NOMO-1 (cell line): ENCODE measurements at regions not wholly inside any gene's neighbourhood (a gene's known extent, or its start where the extent isn't known, plus 50 kb on each side); places are given as distances from the start of the nearest gene placed in this dataset.
"Not testable (repeated sequence)": the region's sequence is repeated elsewhere in the genome, so short reads cannot be mapped to it uniquely, and the experiment has no call there.

Experiments used
- DNase-seq, 2 experiments: peaks; one replicate each; lab custom pipeline; 2025; ENCODE audit not compliant: unreplicated experiment in 2 of 2; lab: John Stamatoyannopoulos, UW

GRCh38 chr6:56840467-56841380, 114.2 kb upstream of the BEND6 start:
- DNase-seq: no peak

- DNase-seq: no peak
These were observed 115.2 kb upstream of the BEND6 start for GRCh38 chr6:56839533-56840183.

- DNase-seq: no peak
These were observed 115.9 kb upstream of the BEND6 start for GRCh38 chr6:56838965-56839364.

- DNase-seq: no peak
These were observed 116.8 kb upstream of the BEND6 start for GRCh38 chr6:56838016-56838555.

GRCh38 chr6:56837322-56837894, 117.5 kb upstream of the BEND6 start:
- DNase-seq: no peak

- DNase-seq: no peak
These were observed 119.3 kb upstream of the BEND6 start for GRCh38 chr6:56835612-56836011.

- no peak for DNase-seq
These were observed 121.0 kb upstream of the BEND6 start for GRCh38 chr6:56833873-56834272.

- no peak for DNase-seq
These were observed 121.6 kb upstream of the BEND6 start for GRCh38 chr6:56833127-56833791.

GRCh38 chr6:56832225-56832624, 122.7 kb upstream of the BEND6 start:
- DNase-seq: no peak

GRCh38 chr6:56831334-56831733, 123.6 kb upstream of the BEND6 start:
- no peak for DNase-seq

- DNase-seq: no peak
These were observed 126.8 kb upstream of the BEND6 start for GRCh38 chr6:56827908-56828649.

GRCh38 chr6:56824431-56824830, 130.5 kb upstream of the BEND6 start:
- DNase-seq: not testable (repeated sequence)

- DNase-seq: no peak
These were observed 133.9 kb upstream of the BEND6 start for GRCh38 chr6:56821005-56821432.

GRCh38 chr6:56820060-56820459, 134.8 kb upstream of the BEND6 start:
- DNase-seq: no peak

- DNase-seq: no peak
These were observed 135.3 kb upstream of the BEND6 start for GRCh38 chr6:56819604-56820003.

- DNase-seq: no peak
These were observed 138.5 kb upstream of the BEND6 start for GRCh38 chr6:56816370-56816769.

- no peak for DNase-seq
These were observed 139.5 kb upstream of the BEND6 start for GRCh38 chr6:56815436-56815835.

GRCh38 chr6:56814802-56815201, 140.1 kb upstream of the BEND6 start:
- no peak for DNase-seq

GRCh38 chr6:56814308-56814707, 140.6 kb upstream of the BEND6 start:
- DNase-seq: no peak

GRCh38 chr6:56812851-56813250, 142.1 kb upstream of the BEND6 start:
- not testable (repeated sequence) for DNase-seq
